HCT116 (cell line): ENCODE measurements at regions not wholly inside any gene's neighbourhood (a gene's known extent, or its start where the extent isn't known, plus 50 kb on each side); places are given as distances from the start of the nearest gene placed in this dataset.

Experiments
- ATAC-seq: fragments of 200-7000 bp; cut with Tn5 transposase; 2 replicates; pipeline ENCODE4 v1.9.1; 2020; ENCODE audit warnings: mild to moderate bottlenecking, moderate library complexity
- BruUV-seq: library from RNA; stranded (reverse); fragments of 400-500 nt; replicated peaks from 2 replicates; lab custom pipeline; 2021; lab: Mats Ljungman, UMichigan
- CTCF ChIA-PET: fragments of 300-600 bp; sonication (Branson Sonifier 250); formaldehyde crosslinking; loops from one replicate; lab custom pipeline; 2021; ENCODE audit warnings: antibody characterized with exemption; lab: Charles Lee
- POLR2A ChIA-PET: fragments of 300-600, 350-600 bp; sonication (Branson Sonifier 250); formaldehyde crosslinking; loops from one replicate; lab custom pipeline; 2021; ENCODE audit warnings: antibody characterized with exemption; lab: Charles Lee
- RAD21 ChIA-PET, 2 experiments: fragments of 300-600 bp; sonication (Branson Sonifier 250); formaldehyde crosslinking; loops; one replicate each; lab custom pipeline; 2023; ENCODE audit warnings: low total read pairs in 2 of 2; ENCODE audit not compliant: uncharacterized antibody in 2 of 2, unreplicated experiment in 2 of 2, low non-redundant PET in 1 of 2; lab: Charles Lee
- DNase-seq: peaks from one replicate; pipeline ENCODE4 v3.0.0-alpha.2; 2010; ENCODE audit warnings: low read depth, low spot score
- H2AFZ ChIP-seq: fragments of 200-600 bp; shearing (Covaris generic), sonication (generic); 2 replicates; pipeline ENCODE4 v1.6.1; 2017; ENCODE audit warnings: low read depth, mixed run types, mixed read lengths, antibody characterized with exemption, low read length; ENCODE audit not compliant: poor library complexity, severe bottlenecking
- H3K27ac ChIP-seq: 2 replicates; pipeline ENCODE4 v1.5.1; 2012; ENCODE audit warnings: low read depth, low read length
- H3K27me3 ChIP-seq: fragments of 200-600 bp; sonication (generic); 2 replicates; pipeline ENCODE4 v1.6.1; 2016; ENCODE audit warnings: mixed run types, low read length, mixed read lengths; ENCODE audit not compliant: insufficient read depth
- H3K36me3 ChIP-seq, 2 experiments: fragments of 200-500 bp in 1 of 2; fragments of 200-600 bp in 1 of 2; sonication (Bioruptor generic) in 1 of 2; sonication (generic) in 1 of 2; 2 replicates each; pipeline versions ENCODE4 v1.5.1 to v1.6.1; 2014 to 2016; ENCODE audit warnings: low read length in 2 of 2, inconsistent platforms in 1 of 2, mixed read lengths in 1 of 2, mixed run types in 1 of 2; ENCODE audit not compliant: insufficient read depth in 2 of 2, control insufficient read depth in 1 of 2
- H3K4me1 ChIP-seq, 2 experiments: fragments of 200-600 bp in 1 of 2; sonication (generic) in 1 of 2; 2 replicates each; pipeline versions ENCODE4 v1.5.1 to v1.6.1; 2012 to 2017; ENCODE audit warnings: low read length in 2 of 2, inconsistent platforms in 1 of 2, mild to moderate bottlenecking in 1 of 2, mixed read lengths in 1 of 2, mixed run types in 1 of 2, moderate library complexity in 1 of 2; ENCODE audit not compliant: insufficient read depth in 2 of 2, control insufficient read depth in 1 of 2
- H3K4me2 ChIP-seq: fragments of 200-600 bp; sonication (generic); 2 replicates; pipeline ENCODE4 v1.6.1; 2017; ENCODE audit warnings: mixed run types, low read length, mixed read lengths
- H3K4me3 ChIP-seq, 2 experiments: fragments of 200-600 bp in 1 of 2; sonication (generic) in 1 of 2; replicated peaks in 1 of 2; 2 replicates each; pipeline ENCODE4 v1.5.1; 2011 to 2016; ENCODE audit warnings: low read length in 2 of 2, control low read depth in 1 of 2, low read depth in 1 of 2, mild to moderate bottlenecking in 1 of 2, mixed read lengths in 1 of 2, mixed run types in 1 of 2
- H3K79me2 ChIP-seq: fragments of 200-600 bp; sonication (generic); 2 replicates; pipeline ENCODE4 v1.6.1; 2017; ENCODE audit warnings: mild to moderate bottlenecking, mixed run types, low read length, moderate library complexity, mixed read lengths; ENCODE audit not compliant: insufficient read depth
- H3K9ac ChIP-seq: fragments of 200-600 bp; sonication (generic); 2 replicates; pipeline ENCODE4 v1.6.1; 2016; ENCODE audit warnings: low read length, mixed read lengths
- H3K9me2 ChIP-seq: fragments of 200-600 bp; sonication (generic), shearing (Covaris generic); 2 replicates; pipeline ENCODE4 v1.6.1; 2017; ENCODE audit warnings: mixed run types, mild to moderate bottlenecking, moderate library complexity; ENCODE audit not compliant: insufficient read depth
- H3K9me3 ChIP-seq, 2 experiments: fragments of 200-500 bp in 1 of 2; fragments of 200-600 bp in 1 of 2; sonication (Bioruptor generic) in 1 of 2; sonication (generic) in 1 of 2; 2 replicates each; pipeline ENCODE4 v1.6.1; 2014 to 2017; ENCODE audit warnings: low read length in 2 of 2, mixed read lengths in 2 of 2, inconsistent platforms in 1 of 2, low read depth in 1 of 2, mild to moderate bottlenecking in 1 of 2, mixed run types in 1 of 2, moderate library complexity in 1 of 2; ENCODE audit not compliant: control insufficient read depth in 1 of 2, insufficient read depth in 1 of 2
- H4K20me1 ChIP-seq: fragments of 200-600 bp; sonication (generic), shearing (Covaris generic); 2 replicates; pipeline ENCODE4 v1.6.1; 2017; ENCODE audit warnings: mixed run types, mild to moderate bottlenecking, moderate library complexity; ENCODE audit not compliant: insufficient read depth
- ATF3 ChIP-seq: IDR thresholded peaks from 2 replicates; pipeline ENCODE4 v1.6.1; 2012
- CBX3 ChIP-seq: IDR thresholded peaks from 2 replicates; pipeline ENCODE4 v1.6.1; 2012; ENCODE audit warnings: low read depth
- CTCF ChIP-seq, 3 experiments: fragments of 200-600 bp in 1 of 3; sonication (generic) in 1 of 3; IDR thresholded peaks in 2 of 3; conservative IDR thresholded peaks in 1 of 3; 2 replicates each; pipeline ENCODE4 v1.5.1; 2012 to 2017; ENCODE audit warnings: low read depth in 2 of 3, low read length in 2 of 3, antibody characterized with exemption in 1 of 3, borderline replicate concordance in 1 of 3, control low read depth in 1 of 3, mild to moderate bottlenecking in 1 of 3, mixed read lengths in 1 of 3, mixed run types in 1 of 3, moderate library complexity in 1 of 3; ENCODE audit not compliant: insufficient read depth in 1 of 3
- EGR1 ChIP-seq: IDR thresholded peaks from 2 replicates; pipeline ENCODE4 v1.6.1; 2012; ENCODE audit warnings: low read depth
- EZH2phosphoT487 ChIP-seq: fragments of 200-600 bp; IDR thresholded peaks from 2 replicates; pipeline ENCODE4 v1.6.1; 2018; ENCODE audit warnings: antibody characterized with exemption, borderline replicate concordance
- FOSL1 ChIP-seq: IDR thresholded peaks from 2 replicates; pipeline ENCODE4 v1.6.1; 2012; ENCODE audit warnings: low read depth
- JUND ChIP-seq: IDR thresholded peaks from 2 replicates; pipeline ENCODE4 v1.6.1; 2012
- MAX ChIP-seq: IDR thresholded peaks from 2 replicates; pipeline ENCODE4 v1.6.1; 2012
- POLR2A ChIP-seq: IDR thresholded peaks from 2 replicates; pipeline ENCODE4 v1.7.0; 2011; ENCODE audit warnings: borderline replicate concordance; ENCODE audit not compliant: insufficient read depth, insufficient read length; ENCODE audit errors: extremely low read depth
- POLR2AphosphoS5 ChIP-seq: IDR thresholded peaks from 2 replicates; pipeline ENCODE4 v1.6.1; 2011; ENCODE audit warnings: mild to moderate bottlenecking, low read depth, low read length, moderate library complexity
- RAD21 ChIP-seq: IDR thresholded peaks from 2 replicates; pipeline ENCODE4 v1.6.1; 2012; ENCODE audit warnings: low read depth, mild to moderate bottlenecking
- SP1 ChIP-seq: IDR thresholded peaks from 2 replicates; pipeline ENCODE4 v1.6.1; 2012; ENCODE audit warnings: low read depth
- SRF ChIP-seq: IDR thresholded peaks from 2 replicates; pipeline ENCODE4 v1.6.1; 2012; ENCODE audit warnings: low read depth
- TCF7L2 ChIP-seq: IDR thresholded peaks from 2 replicates; pipeline ENCODE4 v1.7.0; 2011; ENCODE audit warnings: borderline replicate concordance, inconsistent platforms; ENCODE audit not compliant: insufficient read depth, insufficient read length; ENCODE audit errors: extremely low read depth
- YY1 ChIP-seq: IDR thresholded peaks from 2 replicates; pipeline ENCODE4 v1.6.1; 2011; ENCODE audit warnings: low read length, low read depth, moderate library complexity, mild to moderate bottlenecking; ENCODE audit not compliant: insufficient replicate concordance; ENCODE audit errors: extremely low read depth
- ZBTB33 ChIP-seq: IDR thresholded peaks from 2 replicates; pipeline ENCODE4 v1.6.1; 2011; ENCODE audit warnings: mild to moderate bottlenecking, low read length, moderate library complexity; ENCODE audit not compliant: insufficient replicate concordance; ENCODE audit errors: extremely low read depth
- ZFX ChIP-seq: fragments of 450-650 bp; IDR thresholded peaks from 2 replicates; pipeline ENCODE4 v1.6.1; 2017
- ZNF274 ChIP-seq: fragments of 200-500 bp; sonication (Bioruptor generic); IDR thresholded peaks from 2 replicates; pipeline ENCODE4 v1.6.1; 2014; ENCODE audit warnings: mild to moderate bottlenecking, low read depth, low read length, inconsistent platforms
- intact Hi-C: fragments of 100-400 bp; cut with micrococcal nuclease; formaldehyde crosslinking; loops from 2 replicates; pipeline ENCODE4 v1.10.0; 2022

GRCh38 chr2:191582355-191582754 lies 95.6 kb upstream of the NABP1 start:
- POLR2A ChIA-PET: no interaction called here
- RAD21 ChIA-PET: no interaction called here
- Histone ChIP-seq H2AFZ (no peak overlapping the region), H3K27me3 (no peaks in the 10 kb centered on the region), H3K4me3 (no peak overlapping the region), H3K9me2 (no peaks in the 10 kb centered on the region), H4K20me1 (no peaks in the 10 kb centered on the region)
- no peak for ATAC-seq
- TF ChIP-seq YY1 (no peak), EGR1 (no peak), ZFX (no peak), ZNF274 (no peak), RAD21 (no peak), TCF7L2 (no peak), POLR2AphosphoS5 (no peak), EZH2phosphoT487 (no peak)
- TF ChIP-seq, all 23 proteins: peak for 0
- intact Hi-C loops: no loop called here
- no peak overlapping the region for H3K27ac ChIP-seq
- BruUV-seq: no TSS peak
- CTCF ChIA-PET: no interaction called here
- H3K4me1 ChIP-seq: no peaks in the 10 kb centered on the region
- no peak overlapping the region for H3K4me2 ChIP-seq
- no peaks in the 10 kb centered on the region for H3K36me3 ChIP-seq
- H3K9ac ChIP-seq: no peak overlapping the region
- no peaks in the 10 kb centered on the region for H3K79me2 ChIP-seq
- DNase-seq: no peak
- H3K9me3 ChIP-seq: no peaks in the 10 kb centered on the region

GRCh38 chr2:191591025-191591424 lies 86.9 kb upstream of the NABP1 start:
- BruUV-seq: no TSS peak
- Histone ChIP-seq H4K20me1 (no peaks in the 10 kb centered on the region), H3K27me3 (no peaks in the 10 kb centered on the region), H3K4me3 (no peak overlapping the region), H3K4me1 (peaks cover 2 to 18% of the 10 kb centered on the region in 2 experiments; a peak in 2 of 4 replicates), H3K79me2 (no peaks in the 10 kb centered on the region), H3K27ac (no peak overlapping the region), H3K4me2 (no peak overlapping the region), H3K9ac (no peak overlapping the region), H3K9me3 (no peaks in the 10 kb centered on the region), H2AFZ (no peak overlapping the region), H3K9me2 (no peaks in the 10 kb centered on the region), H3K36me3 (no peaks in the 10 kb centered on the region)
- intact Hi-C loops: no loop called here
- no peak for DNase-seq
- ATAC-seq: no peak
- POLR2A ChIA-PET: no interaction called here
- CTCF ChIA-PET: no interaction called here
- RAD21 ChIA-PET: no interaction called here
- TF ChIP-seq CTCF (IDR thresholded peaks at IDR 0.05 in 2 of 3, conservative IDR thresholded peaks at IDR 0.05 in 1 of 3; ENCODE audit: borderline replicate concordance in 1 of 3, insufficient read depth in 1 of 3, low read depth in 2 of 3, low read length in 2 of 3) (no peak), EZH2phosphoT487 (no peak), ZNF274 (no peak), FOSL1 (no peak), EGR1 (no peak), MAX (no peak), CBX3 (no peak), JUND (no peak), ATF3 (no peak), RAD21 (no peak), ZFX (no peak), ZBTB33 (no peak), TCF7L2 (no peak), POLR2A (no peak), SP1 (no peak), SRF (no peak), YY1 (no peak)
